CD4-positive, alpha-beta T cell treated with Interleukin-15 for 4 hours (primary cell): ENCODE measurements at regions not wholly inside any gene's neighbourhood (a gene's known extent, or its start where the extent isn't known, plus 50 kb on each side); places are given as distances from the start of the nearest gene placed in this dataset.

Experiments used
- DNase-seq: peaks from one replicate; pipeline ENCODE4 v3.0.0-alpha.2; 2020; ENCODE audit warnings: low spot score

- no peak for DNase-seq
Measured at GRCh38 chr17:65365169-65365568, 196.3 kb downstream of the AXIN2 start.

DNA sequence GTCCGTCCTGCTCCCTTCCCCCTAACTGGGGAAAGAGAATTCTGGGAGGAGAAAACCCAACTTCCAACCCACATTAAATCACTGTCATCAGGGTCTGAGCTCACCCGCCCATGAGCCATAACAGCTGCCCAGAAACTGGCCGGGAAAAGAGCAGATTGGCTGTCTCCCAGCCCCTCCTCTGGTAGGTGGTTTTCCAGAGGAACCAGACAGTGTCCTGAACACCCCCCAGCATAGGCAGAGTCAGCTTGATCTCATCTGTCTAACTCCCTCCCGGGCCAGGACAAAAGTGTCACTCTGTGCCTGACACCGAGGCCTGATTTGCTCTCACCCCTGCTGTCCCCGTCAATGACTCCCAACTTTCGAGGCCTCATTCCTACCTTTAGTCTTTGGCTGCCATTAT is 197.0 kb downstream of the AXIN2 start:
- DNase-seq, result no peak

- DNase-seq, result no peak
Measured at GRCh38 chr17:65362826-65363225, 198.6 kb downstream of the AXIN2 start.

GRCh38 chr17:65360961-65361552 is 200.4 kb downstream of the AXIN2 start:
- no peak for DNase-seq

GRCh38 chr17:65359016-65359415 is 202.4 kb downstream of the AXIN2 start:
- DNase-seq, result no peak

DNA sequence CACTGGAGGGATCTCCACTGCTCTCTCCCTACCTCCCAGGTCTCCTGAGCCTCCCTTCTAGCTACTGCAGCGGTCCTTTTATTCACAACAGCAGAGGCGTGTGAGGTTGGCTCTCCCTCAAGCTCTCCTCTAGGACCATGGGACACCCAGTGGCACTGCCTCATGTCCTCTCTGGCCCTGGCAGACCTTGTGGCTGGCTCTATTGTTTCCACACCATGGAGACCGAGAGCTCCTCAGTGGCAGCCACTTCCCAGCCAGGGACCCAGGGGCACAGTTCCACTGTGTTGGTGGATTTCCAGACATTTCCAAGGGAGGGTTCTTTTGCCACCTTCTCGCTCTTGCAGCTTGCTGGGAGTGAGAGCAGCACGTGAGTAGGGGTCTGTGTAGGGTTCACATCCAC is 204.9 kb downstream of the AXIN2 start:
- DNase-seq, result no peak

DNA sequence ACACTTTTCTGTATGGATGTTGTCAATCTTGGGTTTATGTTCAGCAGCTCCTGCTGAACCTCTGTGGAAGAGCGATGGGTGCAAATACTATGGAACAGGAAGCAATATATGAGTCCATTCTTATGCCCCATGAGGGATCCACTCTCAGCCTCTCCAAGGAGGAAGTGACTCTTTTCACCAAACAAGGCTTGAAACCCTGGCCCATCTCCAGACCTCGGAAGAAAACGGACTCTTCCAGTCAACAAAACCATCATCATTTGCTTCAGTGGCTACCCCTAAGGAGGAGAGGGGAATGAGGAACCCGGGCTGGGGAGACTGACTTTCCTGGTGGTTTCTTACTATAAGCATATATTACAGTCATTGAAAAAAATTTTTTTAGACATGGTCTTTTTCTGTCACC is 206.2 kb downstream of the AXIN2 start:
- DNase-seq, result no peak

GRCh38 chr17:65349916-65350315 is 211.5 kb downstream of the AXIN2 start:
- DNase-seq, result no peak

- DNase-seq, result no peak
Measured at GRCh38 chr17:65346166-65346565, 209.0 kb downstream of the RGS9 start.

DNA sequence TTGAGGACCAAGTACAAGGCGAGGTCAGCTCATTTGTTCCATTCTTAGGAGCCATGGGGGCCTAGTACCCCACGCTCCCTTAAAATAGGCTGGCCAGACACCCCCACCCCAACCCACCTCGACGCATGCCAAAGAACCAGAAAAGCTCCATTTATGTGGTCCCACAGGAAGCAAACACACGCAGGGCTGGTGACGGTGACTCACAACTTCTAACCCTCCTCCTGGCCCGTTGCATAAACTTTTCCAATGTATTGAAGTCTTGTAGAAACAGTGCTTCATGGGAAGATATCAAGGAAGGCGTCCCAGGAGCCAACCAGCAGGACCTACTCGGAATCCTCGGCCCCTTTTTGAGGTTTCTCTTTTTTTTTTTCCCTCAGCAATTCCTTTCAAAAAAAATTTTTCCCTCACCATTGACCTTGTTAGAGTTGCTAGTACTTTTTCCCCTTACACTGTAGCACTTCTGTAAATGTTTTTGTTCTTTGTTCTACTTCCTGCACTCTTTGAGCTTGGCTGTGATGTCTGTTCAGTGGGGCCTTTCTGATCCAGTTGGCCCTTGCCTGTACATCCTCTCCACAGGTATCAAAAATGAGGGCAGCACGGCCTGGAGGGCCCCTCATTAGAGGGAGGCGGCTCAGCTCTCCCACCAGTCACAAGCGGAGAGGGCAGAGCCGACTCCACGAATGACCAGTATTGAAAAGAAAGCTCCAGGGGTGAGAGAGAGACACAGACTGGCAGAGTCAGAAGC is 208.3 kb downstream of the RGS9 start:
- DNase-seq, result no peak

DNA sequence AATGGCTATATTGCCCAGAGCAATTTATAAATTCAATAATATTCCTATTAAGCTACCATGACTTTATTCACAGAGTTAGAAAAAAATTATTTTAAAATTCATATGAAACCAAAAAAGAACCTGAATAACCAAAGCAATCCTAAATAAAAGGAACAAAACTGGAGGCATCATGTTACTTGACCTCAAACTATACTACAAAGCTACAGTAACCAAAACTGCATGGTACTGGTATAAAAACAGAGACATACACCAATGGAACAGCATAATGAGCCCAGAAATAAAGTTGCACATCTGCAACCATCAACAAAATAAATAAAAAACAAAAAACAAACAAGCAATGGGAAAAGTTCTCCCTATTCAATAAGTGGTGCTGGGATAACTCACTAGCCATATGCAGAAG is 203.2 kb downstream of the RGS9 start:
- DNase-seq, result no peak

DNA sequence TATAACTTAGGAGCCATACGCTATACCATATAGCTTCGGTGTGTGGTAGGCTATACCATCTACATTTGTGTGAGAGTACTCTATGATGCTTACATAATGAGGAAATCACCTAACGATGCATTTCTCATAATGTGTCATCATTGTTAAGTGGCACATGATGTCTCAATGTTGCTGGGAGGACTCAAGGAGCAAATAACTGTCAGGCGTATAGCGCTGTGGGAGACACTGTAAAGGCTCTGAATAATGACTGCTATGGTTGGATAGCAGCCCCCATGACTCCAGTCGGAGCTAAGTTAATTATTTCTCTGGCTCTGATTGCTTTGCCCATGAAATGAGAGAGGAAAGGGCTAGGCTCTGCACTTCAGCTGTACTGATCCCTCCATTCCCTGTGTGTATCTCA is 197.2 kb downstream of the RGS9 start:
- no peak for DNase-seq

- DNase-seq, result no peak
Measured at GRCh38 chr17:65332779-65333178, 195.6 kb downstream of the RGS9 start.

GRCh38 chr17:65332375-65332774 is 195.2 kb downstream of the RGS9 start:
- DNase-seq, result no peak

DNA sequence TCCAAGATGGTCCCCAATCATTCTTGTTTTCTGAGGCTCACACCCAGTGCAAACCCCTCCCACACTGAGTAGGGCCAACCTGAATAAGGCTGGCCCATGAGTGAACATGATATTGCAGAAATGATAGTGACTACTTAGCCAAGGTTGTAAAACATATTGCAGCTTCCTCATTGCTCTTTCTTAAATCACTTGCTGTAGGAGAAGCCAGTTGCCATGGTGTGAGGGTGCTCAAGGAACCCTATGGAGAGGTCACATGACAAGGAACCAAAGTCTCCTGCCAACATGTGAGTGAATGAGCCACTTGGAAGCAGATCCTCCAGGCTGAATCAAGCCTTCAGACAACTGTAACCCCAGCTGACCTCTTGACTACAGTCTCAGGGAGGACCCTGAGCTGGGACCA is 191.4 kb downstream of the RGS9 start:
- no peak for DNase-seq

DNA sequence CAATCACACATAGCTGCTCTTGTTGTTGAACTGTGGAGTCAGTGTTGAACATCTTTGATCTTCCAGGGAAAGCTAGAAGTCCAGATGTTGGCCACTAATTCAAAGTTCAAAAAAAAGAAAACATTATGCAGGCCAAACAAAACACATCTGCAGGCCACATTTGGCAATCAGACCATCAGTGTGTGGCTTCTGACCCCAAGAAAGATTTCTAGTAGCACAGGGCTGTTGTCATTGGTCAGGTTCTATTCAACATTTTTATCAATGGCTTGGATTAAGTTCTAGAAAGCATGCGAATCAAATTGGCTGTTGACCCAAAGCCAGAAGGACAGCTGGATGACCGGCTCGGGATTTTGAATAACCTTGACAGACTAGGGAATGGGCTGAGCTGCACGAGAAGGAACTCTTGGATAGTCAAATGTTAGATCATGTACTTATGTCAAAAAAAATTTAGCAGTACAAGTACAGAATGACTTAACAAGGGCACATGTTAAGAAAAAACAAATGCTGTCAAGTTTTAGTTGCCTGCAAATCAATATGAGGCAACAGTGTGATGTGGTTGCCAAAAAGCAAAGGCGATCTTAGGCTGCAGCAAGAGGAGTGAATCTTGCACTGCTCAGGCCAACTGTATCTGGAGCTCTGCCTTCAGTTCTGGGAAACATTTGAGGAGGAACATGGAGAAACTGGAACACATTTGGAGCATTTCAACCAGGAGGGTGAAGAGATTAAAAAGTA is 187.6 kb downstream of the RGS9 start:
- no peak for DNase-seq

DNA sequence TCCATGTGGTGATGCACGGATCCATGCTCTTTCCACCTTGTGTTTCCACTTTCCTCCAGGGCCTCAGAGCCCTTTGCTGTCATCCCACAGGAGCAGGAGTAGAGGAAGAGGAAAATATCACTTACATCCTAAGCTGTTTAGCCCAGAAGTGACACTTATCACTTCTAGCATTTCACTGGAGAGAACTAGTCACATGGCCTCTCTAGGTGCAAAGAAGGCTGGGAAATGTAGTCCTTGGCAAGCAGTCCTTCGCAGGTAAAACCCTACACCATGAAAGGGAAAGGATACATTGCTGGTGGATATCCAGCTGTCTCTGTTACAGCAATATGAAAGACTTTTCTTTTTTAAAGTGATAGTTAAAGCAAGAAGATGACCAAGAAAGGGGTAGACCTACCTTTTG is 185.9 kb downstream of the RGS9 start:
- DNase-seq, result no peak

DNA sequence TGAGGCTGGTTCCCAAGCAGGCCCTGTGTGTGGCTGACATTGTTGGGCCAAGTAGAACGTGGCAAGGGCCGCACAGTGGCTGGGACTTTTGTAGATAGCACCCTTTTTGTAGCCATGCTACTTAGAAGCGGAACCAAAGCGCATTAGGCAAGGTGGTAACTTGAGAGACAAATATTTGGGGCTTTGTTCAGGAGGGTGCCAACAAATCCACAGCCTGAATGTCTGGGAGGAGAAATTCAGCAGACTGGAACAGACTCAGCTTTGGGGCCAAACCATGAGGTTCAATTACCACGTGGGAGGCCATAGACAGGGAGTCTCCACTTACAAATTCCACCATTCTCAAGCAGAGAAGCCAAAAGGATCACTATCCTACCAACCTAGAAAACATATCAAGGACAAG is 183.7 kb downstream of the RGS9 start:
- no peak for DNase-seq

GRCh38 chr17:65314212-65314611 is 177.0 kb downstream of the RGS9 start:
- DNase-seq, result no peak

DNA sequence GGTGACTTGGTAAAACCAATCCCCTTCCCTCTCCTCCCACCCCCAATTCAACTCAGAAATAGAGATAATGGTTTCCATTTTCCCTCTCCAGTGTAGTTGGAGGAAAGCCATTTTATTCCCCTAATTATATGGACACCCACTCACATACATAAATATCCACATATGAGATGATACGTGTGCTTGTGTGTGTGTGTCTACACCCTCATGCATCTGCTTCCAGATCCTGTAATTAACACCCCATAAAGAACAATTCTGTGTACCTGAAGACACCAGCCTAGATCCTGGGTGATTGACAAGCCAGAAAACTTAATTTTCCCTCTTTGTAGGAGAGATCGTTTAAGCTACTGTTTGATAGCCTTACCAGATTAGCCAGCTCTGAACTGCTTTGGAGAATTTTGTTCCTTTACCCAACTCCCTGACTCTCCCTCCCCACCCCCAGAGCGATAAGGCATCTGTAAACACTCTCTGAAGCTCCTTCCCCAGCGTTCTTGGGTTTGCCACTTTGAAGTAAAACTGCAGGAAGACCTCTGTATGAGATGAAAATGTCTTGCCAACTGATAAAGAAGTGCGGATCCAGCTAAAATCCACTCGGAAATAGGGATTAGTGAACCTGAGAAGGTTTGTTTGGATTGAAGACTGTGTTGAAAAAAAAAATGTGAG is 175.7 kb downstream of the RGS9 start:
- DNase-seq, result no peak

DNA sequence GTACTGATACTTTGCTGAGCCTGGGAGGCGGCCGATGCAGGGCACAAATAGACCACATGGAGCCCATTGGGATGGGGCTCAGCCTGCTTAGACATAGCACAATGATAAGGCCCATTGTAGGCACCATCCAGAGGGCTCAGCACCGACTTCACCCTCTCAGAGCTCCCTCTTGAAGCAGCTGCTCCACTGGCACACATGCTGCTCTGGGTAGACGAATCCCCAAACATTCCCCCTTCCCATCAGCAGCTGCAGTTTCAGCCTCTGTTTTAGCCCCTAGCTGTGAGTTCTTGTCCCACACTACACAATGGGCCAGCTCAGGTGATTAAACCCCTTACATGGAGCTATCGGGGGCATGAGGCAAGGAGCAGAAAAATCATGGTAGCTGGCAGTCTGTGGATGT is 174.1 kb downstream of the RGS9 start:
- no peak for DNase-seq

- DNase-seq, result no peak
Measured at GRCh38 chr17:65307961-65308316, 170.8 kb downstream of the RGS9 start.
